ENCODE measurements at regions not wholly inside any gene's neighbourhood (a gene's known extent, or its start where the extent isn't known, plus 50 kb on each side); places are given as distances from the start of the nearest gene placed in this dataset. TPM values are rescaled to one million over a fixed set of nuclear protein-coding genes. Genes with fewer than 3 reads are reported as not detected.

GRCh38 chr2:126602334-126602733 lies 53.6 kb upstream of the GYPC start:
- CTCF ChIA-PET, result no interaction called here
- no peak overlapping the region for H3K18ac ChIP-seq (ENCODE audit: low read depth, low read length)
- no peak overlapping the region for H3K14ac ChIP-seq (replicated peaks; ENCODE audit: low read depth, low read length)
- no peak overlapping the region for H2BK15ac ChIP-seq (ENCODE audit: low read depth, low read length)
- H3K9ac ChIP-seq (ENCODE audit: low read depth, low read length), result no peak overlapping the region
- no peaks in the 10 kb centered on the region for H3K79me1 ChIP-seq (ENCODE audit: low read depth in 1 of 2, low read length in 2 of 2)
- H3K9me3 ChIP-seq (ENCODE audit: control insufficient read depth, insufficient read depth, low read length), result no peaks in the 10 kb centered on the region
- DNase-seq (no peak), ATAC-seq (ENCODE audit: low read depth) (no peak)
- no peaks in the 10 kb centered on the region for H3K9me1 ChIP-seq (ENCODE audit: insufficient read depth, low read length)
- no peak overlapping the region for H2BK5ac ChIP-seq (ENCODE audit: low read depth, low read length, poor library complexity, severe bottlenecking)
- WGBS, 2 experiments (ENCODE audit: extremely low coverage in 2 of 2, insufficient read length in 1 of 2), result no CpG with 5 or more reads among the region's 2 CpGs
- H3K56ac ChIP-seq (ENCODE audit: extremely low read depth, insufficient read depth, low read length), result no peak overlapping the region
- H3K4me3 ChIP-seq (ENCODE audit: insufficient read depth, low read depth, low read length), result no peak overlapping the region
- no peak overlapping the region for H2AK5ac ChIP-seq (ENCODE audit: low read depth, low read length)
- no peak overlapping the region for H2BK120ac ChIP-seq (ENCODE audit: low read depth, low read length)
- in situ Hi-C loops (cut with MboI; ENCODE audit: low sequenced_read_pairs) (no loop called here), dilution Hi-C loops (cut with HindIII; ENCODE audit: low sequenced_read_pairs, unreplicated experiment) (no loop called here), intact Hi-C loops (cut with micrococcal nuclease) (no loop called here)
- no peak overlapping the region for H2AFZ ChIP-seq (replicated peaks; ENCODE audit: low read length, poor library complexity)
- H3K4me2 ChIP-seq (ENCODE audit: low read depth, low read length), result no peak overlapping the region
- no peak overlapping the region for H4K91ac ChIP-seq (ENCODE audit: insufficient read depth, low read depth, low read length)
- TF ChIP-seq, protein P1, sequence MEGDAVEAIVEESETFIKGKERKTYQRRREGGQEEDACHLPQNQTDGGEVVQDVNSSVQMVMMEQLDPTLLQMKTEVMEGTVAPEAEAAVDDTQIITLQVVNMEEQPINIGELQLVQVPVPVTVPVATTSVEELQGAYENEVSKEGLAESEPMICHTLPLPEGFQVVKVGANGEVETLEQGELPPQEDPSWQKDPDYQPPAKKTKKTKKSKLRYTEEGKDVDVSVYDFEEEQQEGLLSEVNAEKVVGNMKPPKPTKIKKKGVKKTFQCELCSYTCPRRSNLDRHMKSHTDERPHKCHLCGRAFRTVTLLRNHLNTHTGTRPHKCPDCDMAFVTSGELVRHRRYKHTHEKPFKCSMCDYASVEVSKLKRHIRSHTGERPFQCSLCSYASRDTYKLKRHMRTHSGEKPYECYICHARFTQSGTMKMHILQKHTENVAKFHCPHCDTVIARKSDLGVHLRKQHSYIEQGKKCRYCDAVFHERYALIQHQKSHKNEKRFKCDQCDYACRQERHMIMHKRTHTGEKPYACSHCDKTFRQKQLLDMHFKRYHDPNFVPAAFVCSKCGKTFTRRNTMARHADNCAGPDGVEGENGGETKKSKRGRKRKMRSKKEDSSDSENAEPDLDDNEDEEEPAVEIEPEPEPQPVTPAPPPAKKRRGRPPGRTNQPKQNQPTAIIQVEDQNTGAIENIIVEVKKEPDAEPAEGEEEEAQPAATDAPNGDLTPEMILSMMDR (conservative IDR thresholded peaks at IDR 0.05; ENCODE audit: low read depth, low read length), result no peak
- POLR2A ChIA-PET (ENCODE audit: unreplicated experiment), result no interaction called here
- H3K4me1 ChIP-seq (ENCODE audit: control insufficient read depth, insufficient read depth, low read length), result no peaks in the 10 kb centered on the region
- H2BK20ac ChIP-seq (ENCODE audit: low read depth, low read length), result no peak overlapping the region
- no peaks in the 10 kb centered on the region for H4K20me1 ChIP-seq (ENCODE audit: insufficient read depth, low read length)
- no peaks in the 10 kb centered on the region for H3K27me3 ChIP-seq (ENCODE audit: control insufficient read depth, insufficient read depth, low read length)
- H3K23ac ChIP-seq (ENCODE audit: low read depth, low read length), result no peak overlapping the region
- no peak overlapping the region for H4K5ac ChIP-seq (ENCODE audit: low read depth, low read length)
- H3K27ac ChIP-seq (ENCODE audit: insufficient read depth, low read length), result no peak overlapping the region
- no peak overlapping the region for H2AK9ac ChIP-seq (replicated peaks; ENCODE audit: low read depth, low read length, poor library complexity)
- H3K36me3 ChIP-seq (ENCODE audit: control insufficient read depth, insufficient read depth, low read length), result no peaks in the 10 kb centered on the region
- H4K8ac ChIP-seq (ENCODE audit: low read depth in 2 of 2, low read length in 2 of 2), result no peak overlapping the region
- no TSS peak for BruUV-seq (replicated peaks)
- H3K4ac ChIP-seq (ENCODE audit: low read depth, low read length), result no peak overlapping the region

Small RNAs in the stretch of these regions (microRNA-seq; reads per million reads assigned to microRNA genes)
- gene AC097499.1 (ENCODE audit: insufficient read depth, insufficient read length) (not detected), gene RNU6-259P (ENCODE audit: insufficient read depth, insufficient read length) (not detected)

Small RNAs in the stretch of these regions (small RNA-seq; reads per million reads assigned to genes)
- gene AC097499.1 (0 reads per million in 5 experiments), gene RNU6-259P (0 reads per million in 5 experiments)

Data from IMR-90 (cell line).